Endodermal cell (in vitro differentiated cells): ENCODE measurements at regions not wholly inside any gene's neighbourhood (a gene's known extent, or its start where the extent isn't known, plus 50 kb on each side); places are given as distances from the start of the nearest gene placed in this dataset.

Experiments used
- DNase-seq: peaks from one replicate; pipeline ENCODE4 v3.0.0-alpha.2; 2017
- H3K27ac ChIP-seq: 2 replicates; pipeline ENCODE4 v1.5.1; 2013; ENCODE audit warnings: mild to moderate bottlenecking, low read depth, low read length, moderate library complexity
- H3K27me3 ChIP-seq: 2 replicates; pipeline ENCODE4 v1.6.1; 2013; ENCODE audit warnings: mild to moderate bottlenecking, low read length, moderate library complexity; ENCODE audit not compliant: insufficient read depth, control insufficient read depth, poor library complexity, severe bottlenecking
- H3K36me3 ChIP-seq: 2 replicates; pipeline ENCODE4 v1.7.0; 2013; ENCODE audit warnings: mild to moderate bottlenecking, low read length, moderate library complexity; ENCODE audit not compliant: control insufficient read depth, insufficient read depth
- H3K4me1 ChIP-seq: one replicate; pipeline ENCODE4 v1.7.0; 2013; ENCODE audit warnings: low read length; ENCODE audit not compliant: control insufficient read depth, insufficient read depth
- H3K4me3 ChIP-seq: 2 replicates; pipeline ENCODE4 v1.5.1; 2013; ENCODE audit warnings: mild to moderate bottlenecking, low read length, moderate library complexity
- H3K9ac ChIP-seq: 2 replicates; pipeline ENCODE4 v1.6.1; 2013; ENCODE audit warnings: mild to moderate bottlenecking, low read length, moderate library complexity; ENCODE audit not compliant: poor library complexity, severe bottlenecking; ENCODE audit errors: extremely low read depth
- H3K9me3 ChIP-seq: 2 replicates; pipeline ENCODE4 v1.6.1; 2013; ENCODE audit warnings: mild to moderate bottlenecking, low read length, moderate library complexity; ENCODE audit not compliant: control insufficient read depth
- H3K27ac Mint-ChIP-seq: 2 replicates; pipeline ENCODE4 v1.8.0; 2020; ENCODE audit warnings: mixed read lengths
- H3K27me3 Mint-ChIP-seq: 2 replicates; pipeline ENCODE4 v1.8.0; 2021; ENCODE audit warnings: mild to moderate bottlenecking, mixed read lengths; ENCODE audit not compliant: insufficient read depth
- H3K36me3 Mint-ChIP-seq: 2 replicates; pipeline ENCODE4 v1.8.0; 2020; ENCODE audit warnings: low read depth, mixed read lengths
- H3K4me1 Mint-ChIP-seq: 2 replicates; pipeline ENCODE4 v1.8.0; 2020; ENCODE audit warnings: mixed read lengths
- H3K4me3 Mint-ChIP-seq: 2 replicates; pipeline ENCODE4 v1.8.0; 2020; ENCODE audit warnings: mild to moderate bottlenecking, moderate library complexity, mixed read lengths
- H3K9me3 Mint-ChIP-seq: 2 replicates; pipeline ENCODE4 v1.8.0; 2020; ENCODE audit warnings: mild to moderate bottlenecking, mixed read lengths
- CTCF ChIP-seq: fragments of 200-600 bp; sonication (generic); conservative IDR thresholded peaks from 2 replicates; pipeline ENCODE4 v1.5.0; 2021; ENCODE audit warnings: antibody characterized with exemption, mild to moderate bottlenecking
- WGBS, 2 experiments: methylation state at CpG; one replicate each; pipeline versions ENCODE4 v1.1.5 to v1.1.7; 2013; ENCODE audit warnings: missing lambda C conversion rate in 2 of 2, mixed read lengths in 1 of 2; ENCODE audit not compliant: insufficient coverage in 1 of 2, insufficient read length in 1 of 2; 5-methylcytosine and 5-hydroxymethylcytosine counted together

GRCh38 chr1:98073106-98073505 lies 152.3 kb upstream of the DPYD start:
- Histone ChIP-seq H3K4me1 (no peaks in the 10 kb centered on the region), H3K27ac (no peak overlapping the region), H3K36me3 (no peaks in the 10 kb centered on the region), H3K4me3 (no peak overlapping the region), H3K9ac (no peak overlapping the region), H3K27me3 (no peaks in the 10 kb centered on the region), H3K9me3 (no peaks in the 10 kb centered on the region)
- TF ChIP-seq CTCF: no peak
- Mint-ChIP-seq H3K27ac (no peak overlapping the region), H3K27me3 (no peaks in the 10 kb centered on the region), H3K4me1 (no peaks in the 10 kb centered on the region), H3K9me3 (no peaks in the 10 kb centered on the region), H3K36me3 (no peaks in the 10 kb centered on the region), H3K4me3 (no peak overlapping the region)
- 100% methylated on average over 1 to 3 of the region's 3 CpGs for WGBS, 2 experiments
- no peak for DNase-seq

GRCh38 chr1:98072047-98072446 lies 151.2 kb upstream of the DPYD start:
- H3K27me3 Mint-ChIP-seq: no peaks in the 10 kb centered on the region
- 95% methylated on average over 2 of the region's 2 CpGs; no CpG with 5 or more reads in 1 of the 2 experiments for WGBS, 2 experiments
- no peak for DNase-seq
- no peak for TF ChIP-seq CTCF
- H3K27ac Mint-ChIP-seq: no peak overlapping the region
- Histone ChIP-seq H3K27me3 (no peaks in the 10 kb centered on the region), H3K4me1 (no peaks in the 10 kb centered on the region), H3K4me3 (no peak overlapping the region), H3K27ac (no peak overlapping the region), H3K9me3 (no peaks in the 10 kb centered on the region), H3K36me3 (no peaks in the 10 kb centered on the region), H3K9ac (no peak overlapping the region)
- no peaks in the 10 kb centered on the region for H3K4me1 Mint-ChIP-seq
- H3K36me3 Mint-ChIP-seq: no peaks in the 10 kb centered on the region
- H3K9me3 Mint-ChIP-seq: no peaks in the 10 kb centered on the region
- no peak overlapping the region for H3K4me3 Mint-ChIP-seq

GRCh38 chr1:98068016-98068415 lies 147.2 kb upstream of the DPYD start:
- no peak for TF ChIP-seq CTCF
- H3K9ac ChIP-seq: no peak overlapping the region
- H3K4me1 ChIP-seq: no peaks in the 10 kb centered on the region
- H3K9me3 ChIP-seq: no peaks in the 10 kb centered on the region
- H3K36me3 ChIP-seq: no peaks in the 10 kb centered on the region
- no peak for DNase-seq
- H3K27me3 ChIP-seq: no peaks in the 10 kb centered on the region
- Mint-ChIP-seq H3K27me3 (no peaks in the 10 kb centered on the region), H3K4me1 (no peaks in the 10 kb centered on the region), H3K36me3 (no peaks in the 10 kb centered on the region), H3K4me3 (no peak overlapping the region), H3K27ac (no peak overlapping the region), H3K9me3 (no peaks in the 10 kb centered on the region)
- no peak overlapping the region for H3K27ac ChIP-seq
- no peak overlapping the region for H3K4me3 ChIP-seq
